DMS 273 (cell line): ENCODE measurements at regions not wholly inside any gene's neighbourhood (a gene's known extent, or its start where the extent isn't known, plus 50 kb on each side); places are given as distances from the start of the nearest gene placed in this dataset.
"Not testable (repeated sequence)": the region's sequence is repeated elsewhere in the genome, so short reads cannot be mapped to it uniquely, and the experiment has no call there.

Source experiments
- DNase-seq: peaks from one replicate; lab custom pipeline; 2025; ENCODE audit not compliant: unreplicated experiment; lab: John Stamatoyannopoulos, UW

- DNase-seq = no peak
Observed at GRCh38 chr7:63096141-63096540, 902.5 kb upstream of the ZNF722 start.

- no peak for DNase-seq
Observed at GRCh38 chr7:63104666-63105065, 894.0 kb upstream of the ZNF722 start.

DNA sequence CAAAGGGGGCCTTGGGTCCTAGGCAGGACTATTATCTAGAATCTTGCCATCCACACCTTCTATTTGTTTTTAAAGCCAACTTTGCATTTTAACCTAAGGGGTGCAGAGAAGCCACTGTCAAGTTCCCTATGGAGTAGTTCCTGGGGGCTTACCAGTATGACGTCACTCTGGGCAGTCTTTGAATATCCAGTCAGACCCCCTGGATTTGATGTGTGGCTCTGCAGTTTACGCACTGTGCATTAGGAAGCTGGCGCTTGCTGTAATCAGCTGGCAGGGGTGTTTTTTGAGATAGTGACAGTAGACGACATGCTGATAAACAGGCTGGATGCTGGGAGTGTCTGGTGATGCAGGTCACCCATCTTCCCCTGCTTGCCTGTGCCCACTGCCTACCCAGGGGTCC, 892.7 kb upstream of the ZNF722 start:
- DNase-seq = no peak

DNA sequence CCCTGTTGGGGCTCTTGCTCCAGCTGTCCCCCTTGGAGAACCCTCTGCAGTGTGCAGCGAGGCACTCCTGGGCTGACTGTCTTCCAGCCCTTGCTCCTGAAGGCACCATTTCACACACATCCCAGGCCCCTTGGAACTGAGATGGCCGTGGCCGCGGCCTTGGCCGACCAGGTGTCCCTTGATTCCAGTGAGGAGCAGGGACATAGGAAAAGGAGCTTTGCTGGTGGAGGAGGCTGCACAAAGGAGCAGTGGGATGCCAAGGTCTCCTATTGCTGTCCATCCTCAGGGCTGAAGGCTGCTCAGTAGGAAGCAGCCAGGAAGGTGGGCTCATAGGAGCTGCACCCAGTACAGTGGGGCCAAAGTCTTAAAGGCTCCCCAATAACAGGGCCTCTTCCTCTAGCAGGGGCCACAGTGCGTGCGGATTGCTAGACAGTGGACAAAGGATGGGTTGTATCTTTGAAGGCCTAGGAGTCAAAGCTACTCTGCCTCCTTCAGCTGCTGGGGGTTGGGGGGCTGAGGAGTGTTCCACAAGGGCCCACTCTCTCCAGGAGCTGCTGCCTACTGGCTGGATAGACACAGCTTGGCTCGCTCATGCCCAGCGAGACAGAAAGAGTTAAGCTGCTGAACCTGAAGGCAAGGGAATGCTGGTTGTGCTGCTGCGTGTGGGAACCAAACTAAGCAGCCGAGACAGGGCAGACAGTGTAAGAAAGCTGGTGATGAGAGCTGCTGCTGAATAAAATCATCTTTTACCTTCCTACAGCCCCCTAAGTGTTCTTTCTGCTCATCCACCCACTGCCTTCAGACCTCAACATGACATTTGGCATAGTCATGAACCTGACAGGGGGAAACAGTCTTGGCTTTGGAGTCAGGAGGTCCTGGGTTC, 891.9 kb upstream of the ZNF722 start:
- DNase-seq = no peak

DNA sequence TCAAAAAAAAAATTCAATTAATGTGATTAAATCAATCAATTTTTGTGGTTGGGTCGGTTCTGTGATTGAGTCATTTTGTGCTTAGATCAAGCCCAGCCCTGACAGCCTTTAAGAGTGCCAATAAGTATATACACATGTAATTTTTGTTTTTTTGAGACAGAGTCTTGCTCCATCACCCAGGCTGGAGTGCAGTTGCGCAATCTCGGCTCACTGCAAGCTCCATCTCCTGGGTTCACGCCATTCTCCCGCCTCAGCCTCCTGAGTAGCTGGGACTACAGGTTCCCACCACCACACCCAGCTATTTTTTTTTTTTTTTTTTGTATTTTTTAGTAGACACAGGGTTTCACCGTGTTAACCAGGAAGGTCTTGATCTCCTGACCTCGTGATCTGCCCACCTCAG, 887.1 kb upstream of the ZNF722 start:
- not testable (repeated sequence) for DNase-seq

DNA sequence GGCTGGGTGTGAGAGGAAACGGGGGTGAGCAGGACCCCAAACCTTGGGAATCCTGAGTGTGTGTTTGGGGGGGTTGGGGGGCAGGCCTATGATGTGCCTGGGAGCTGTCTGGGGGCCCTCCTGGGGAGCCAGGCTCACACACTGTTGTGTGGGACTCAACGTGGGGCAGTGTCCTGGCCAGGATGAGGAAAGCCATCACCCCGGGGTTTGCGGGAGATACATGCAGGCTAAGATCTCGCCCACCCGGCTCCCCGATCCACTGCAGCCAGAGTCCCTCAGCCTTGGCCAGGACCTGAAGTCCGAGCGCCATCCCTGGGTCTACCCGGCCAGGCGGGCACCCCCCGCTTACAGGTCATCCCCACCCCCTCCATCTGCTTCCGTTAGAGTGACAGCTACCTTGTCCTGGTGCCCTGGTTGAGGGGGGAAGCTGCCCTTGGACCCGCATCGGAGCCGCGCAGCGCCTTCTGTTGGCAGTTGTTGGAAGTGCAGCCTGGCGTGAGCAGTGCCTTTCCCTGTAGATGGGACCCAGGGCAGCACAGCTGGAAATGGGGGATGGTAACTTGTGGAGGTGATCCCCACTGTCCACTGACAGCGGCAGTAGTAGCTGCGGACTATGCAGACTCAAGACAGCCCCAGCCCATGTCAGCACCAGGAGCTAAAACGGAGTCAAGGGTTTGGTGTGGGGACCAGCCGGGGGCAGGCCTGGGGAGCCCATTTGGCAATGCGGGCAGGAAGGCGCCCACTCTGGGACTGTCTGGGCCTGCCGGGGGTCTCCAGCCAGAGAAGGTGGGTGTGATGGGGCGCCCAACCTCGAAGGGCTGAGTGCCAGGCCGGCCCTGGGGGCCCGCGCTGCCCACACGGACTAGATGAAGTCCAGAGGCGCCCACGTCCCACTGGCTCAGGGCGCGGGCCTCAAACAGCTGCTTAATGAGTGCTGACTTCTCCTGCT, 885.6 kb upstream of the ZNF722 start:
- DNase-seq = no peak

DNA sequence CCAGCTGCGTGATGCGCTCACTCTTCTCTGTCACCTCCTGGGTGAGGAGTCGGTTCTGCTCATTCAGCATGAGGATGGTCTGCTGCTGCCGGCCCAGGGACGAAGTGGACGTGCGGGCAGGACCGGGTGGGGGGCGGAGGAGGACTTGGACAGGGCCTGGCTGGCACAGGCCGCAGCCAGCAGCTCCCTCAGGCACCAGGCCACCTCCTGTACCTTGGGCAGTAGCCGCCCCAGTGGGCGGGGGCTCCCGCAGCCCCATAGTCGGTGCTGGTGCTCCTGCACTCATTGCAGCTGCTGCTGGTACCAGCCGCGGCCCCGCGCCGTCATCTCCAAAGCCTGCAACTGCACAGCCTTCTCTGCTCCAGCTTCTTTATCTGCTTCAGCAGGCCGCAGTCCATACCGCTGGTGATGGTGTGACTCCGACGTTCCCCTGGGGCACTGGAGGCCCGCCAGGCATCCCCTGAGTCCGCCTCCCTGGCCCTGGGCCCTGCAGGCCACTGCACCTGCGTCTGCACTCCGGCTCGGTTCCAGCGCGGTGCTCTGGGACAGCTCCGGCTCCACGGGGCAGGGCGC, 884.9 kb upstream of the ZNF722 start:
- no peak for DNase-seq

DNA sequence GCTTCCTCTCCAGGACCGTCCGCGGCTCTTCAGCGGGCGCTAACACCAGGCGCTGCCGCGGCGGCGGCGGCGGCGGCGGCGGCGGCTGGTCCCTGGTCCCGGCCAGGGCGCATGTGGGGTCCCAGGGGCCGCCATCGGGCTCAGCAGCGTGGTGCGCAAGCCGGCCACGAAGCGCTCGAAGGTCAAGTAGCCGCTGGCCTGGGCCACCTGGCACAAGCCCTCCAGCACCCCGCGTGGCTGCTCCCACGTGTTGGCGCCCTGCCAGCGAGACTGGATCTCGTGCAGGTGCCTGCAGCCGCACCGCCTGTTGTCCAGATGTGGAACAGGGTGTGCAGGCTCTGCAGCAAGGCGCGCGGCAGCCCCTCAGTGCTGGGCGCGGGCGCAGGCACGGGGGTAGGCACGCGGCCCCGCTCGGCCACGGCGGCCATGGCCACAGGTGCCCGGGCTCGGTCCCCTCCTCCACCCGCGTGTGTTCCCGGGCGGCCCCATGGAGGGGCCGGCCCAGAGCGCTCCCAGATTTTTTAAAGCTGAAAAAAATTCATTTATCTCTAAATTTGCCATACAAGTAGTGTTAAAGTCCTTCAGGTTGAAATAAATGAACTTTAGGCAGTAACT, 884.2 kb upstream of the ZNF722 start:
- DNase-seq = no peak
